Mucosa of descending colon (tissue), 3 donors: ENCODE measurements at regions not wholly inside any gene's neighbourhood (a gene's known extent, or its start where the extent isn't known, plus 50 kb on each side); places are given as distances from the start of the nearest gene placed in this dataset.

ENCODE experiments used
- ATAC-seq: fragments of 200-7000 bp; cut with Tn5 transposase; one replicate; pipeline ENCODE4 v1.9.1; 2020; ENCODE audit warnings: mild to moderate bottlenecking, moderate library complexity
- DNase-seq, 3 donors: peaks; one replicate each; pipeline ENCODE4 v3.0.0-alpha.2; 2020
- H3K36me3 ChIP-seq: fragments of 200-600 bp; one replicate; pipeline ENCODE4 v1.8.0; 2021; ENCODE audit warnings: low read depth, mild to moderate bottlenecking
- H3K4me1 ChIP-seq: fragments of 200-600 bp; one replicate; pipeline ENCODE4 v1.8.0; 2021; ENCODE audit warnings: low read depth, mild to moderate bottlenecking
- H3K4me3 ChIP-seq: fragments of 200-600 bp; one replicate; pipeline ENCODE4 v1.8.0; 2021; ENCODE audit warnings: mild to moderate bottlenecking
- H3K9me3 ChIP-seq: fragments of 200-600 bp; one replicate; pipeline ENCODE4 v1.8.0; 2021; ENCODE audit warnings: mild to moderate bottlenecking
- intact Hi-C, 2 donors: fragments of 100-400 bp; cut with DNase I in 1 of 2; cut with micrococcal nuclease in 1 of 2; formaldehyde crosslinking; loops; one replicate each; pipeline versions ENCODE4 v1.11.0 to v1.11.1; 2022; cut with DNase I, micrococcal nuclease
- TF ChIP-seq, protein P1 (sequence below): fragments of 200-600 bp; IDR thresholded peaks from one replicate; pipeline ENCODE4 v1.8.0; 2022; ENCODE audit warnings: antibody characterized with exemption, mild to moderate bottlenecking
- donor health status: DM: no; HTN: no; CAD: no; lungs with moderate emphysema.
- donor health status: DM: no; HTN: no; CAD: no.
- donor health status: DM: no; HTN: yes; CAD: no.

DNA sequence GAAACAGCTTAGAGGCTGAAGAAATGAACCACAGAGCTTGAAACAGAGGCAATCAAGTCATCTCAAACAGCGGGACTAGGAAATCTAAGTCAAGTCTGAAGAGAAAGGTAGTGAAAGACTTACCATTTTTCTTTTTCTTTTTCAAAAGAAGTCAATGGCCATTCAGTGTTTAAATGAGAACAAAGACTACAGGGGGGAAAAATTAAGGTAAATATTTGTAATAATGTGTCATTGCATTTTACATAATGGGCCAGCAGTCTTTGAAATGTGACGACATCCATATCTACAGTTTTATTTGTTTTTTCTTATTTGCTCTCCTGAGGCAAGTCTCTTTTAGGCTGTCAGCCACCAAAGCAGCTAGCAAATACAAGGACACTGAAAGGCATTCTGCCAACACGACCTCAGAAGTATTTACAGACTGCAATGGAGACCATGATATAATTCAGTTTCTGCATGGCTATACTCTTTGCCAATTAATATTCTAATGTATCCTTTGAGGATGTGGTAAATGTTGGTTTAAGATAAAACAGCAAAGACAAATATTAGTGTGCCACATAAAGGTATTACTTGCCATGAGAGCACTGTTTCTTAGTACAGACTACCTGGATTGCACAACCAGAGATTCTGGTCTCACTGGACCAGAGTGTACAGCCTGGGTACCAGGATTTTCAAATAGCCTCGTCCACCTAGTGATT, 307.0 kb upstream of the THBS1 start:
- no peaks in the 10 kb centered on the region for H3K9me3 ChIP-seq
- no peak overlapping the region for H3K4me3 ChIP-seq
- H3K36me3 ChIP-seq: no peaks in the 10 kb centered on the region
- ATAC-seq: peak; percentile 59
- TF ChIP-seq, protein P1, sequence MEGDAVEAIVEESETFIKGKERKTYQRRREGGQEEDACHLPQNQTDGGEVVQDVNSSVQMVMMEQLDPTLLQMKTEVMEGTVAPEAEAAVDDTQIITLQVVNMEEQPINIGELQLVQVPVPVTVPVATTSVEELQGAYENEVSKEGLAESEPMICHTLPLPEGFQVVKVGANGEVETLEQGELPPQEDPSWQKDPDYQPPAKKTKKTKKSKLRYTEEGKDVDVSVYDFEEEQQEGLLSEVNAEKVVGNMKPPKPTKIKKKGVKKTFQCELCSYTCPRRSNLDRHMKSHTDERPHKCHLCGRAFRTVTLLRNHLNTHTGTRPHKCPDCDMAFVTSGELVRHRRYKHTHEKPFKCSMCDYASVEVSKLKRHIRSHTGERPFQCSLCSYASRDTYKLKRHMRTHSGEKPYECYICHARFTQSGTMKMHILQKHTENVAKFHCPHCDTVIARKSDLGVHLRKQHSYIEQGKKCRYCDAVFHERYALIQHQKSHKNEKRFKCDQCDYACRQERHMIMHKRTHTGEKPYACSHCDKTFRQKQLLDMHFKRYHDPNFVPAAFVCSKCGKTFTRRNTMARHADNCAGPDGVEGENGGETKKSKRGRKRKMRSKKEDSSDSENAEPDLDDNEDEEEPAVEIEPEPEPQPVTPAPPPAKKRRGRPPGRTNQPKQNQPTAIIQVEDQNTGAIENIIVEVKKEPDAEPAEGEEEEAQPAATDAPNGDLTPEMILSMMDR: no peak
- peak in 1 of 3 donors; percentile 41 for DNase-seq
- H3K4me1 ChIP-seq: no peaks in the 10 kb centered on the region
- intact Hi-C loops: no loop called here

DNA sequence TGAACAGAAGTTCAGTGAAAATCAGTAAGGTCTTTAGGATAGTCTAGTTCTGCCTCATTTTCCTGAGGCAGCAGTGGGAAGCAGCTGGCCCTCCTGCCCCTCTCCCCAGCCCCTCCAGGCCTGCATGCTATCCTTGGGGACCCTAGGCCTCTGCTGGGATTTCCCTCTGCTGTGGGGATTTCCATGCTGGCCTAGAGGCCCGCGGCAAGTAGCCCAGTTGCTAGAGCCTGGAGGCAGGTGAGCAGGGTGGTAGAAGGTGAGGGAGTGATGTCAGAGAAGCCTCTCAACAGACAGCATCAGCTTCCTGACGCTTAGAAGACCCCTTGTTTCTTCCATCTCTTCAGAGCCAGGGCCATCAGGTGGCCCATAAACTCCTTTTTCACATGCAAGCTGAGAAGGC, 305.8 kb upstream of the THBS1 start:
- Histone ChIP-seq H3K36me3 (no peaks in the 10 kb centered on the region), H3K4me1 (no peaks in the 10 kb centered on the region), H3K4me3 (no peak overlapping the region), H3K9me3 (no peaks in the 10 kb centered on the region)
- TF ChIP-seq, protein P1: no peak
- DNase-seq (no peak), ATAC-seq (no peak)
- intact Hi-C loops: no loop called here

DNA sequence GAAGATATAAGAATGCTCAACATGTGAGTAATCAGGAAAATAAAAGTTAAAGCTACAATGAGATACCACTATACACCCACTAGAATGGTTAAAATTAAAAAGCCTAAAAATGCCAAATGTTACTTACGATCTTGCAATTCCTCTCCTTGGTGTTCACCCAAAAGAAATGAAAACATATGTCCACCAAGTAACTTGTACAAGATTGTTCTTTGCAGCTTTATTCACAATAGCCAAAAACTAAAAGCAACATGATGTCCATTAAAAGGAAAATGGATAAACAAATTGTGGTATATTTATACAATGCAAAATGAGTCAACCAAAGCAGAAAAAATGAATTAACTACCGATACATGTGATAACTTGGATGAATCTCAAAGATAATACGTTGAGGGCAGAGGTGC, 301.6 kb upstream of the THBS1 start:
- DNase-seq: no peak
- H3K36me3 ChIP-seq: no peaks in the 10 kb centered on the region
- intact Hi-C loops: no loop called here
- no peaks in the 10 kb centered on the region for H3K4me1 ChIP-seq
- no peaks in the 10 kb centered on the region for H3K9me3 ChIP-seq
- no peak overlapping the region for H3K4me3 ChIP-seq
- TF ChIP-seq, protein P1: no peak
- ATAC-seq: no peak

DNA sequence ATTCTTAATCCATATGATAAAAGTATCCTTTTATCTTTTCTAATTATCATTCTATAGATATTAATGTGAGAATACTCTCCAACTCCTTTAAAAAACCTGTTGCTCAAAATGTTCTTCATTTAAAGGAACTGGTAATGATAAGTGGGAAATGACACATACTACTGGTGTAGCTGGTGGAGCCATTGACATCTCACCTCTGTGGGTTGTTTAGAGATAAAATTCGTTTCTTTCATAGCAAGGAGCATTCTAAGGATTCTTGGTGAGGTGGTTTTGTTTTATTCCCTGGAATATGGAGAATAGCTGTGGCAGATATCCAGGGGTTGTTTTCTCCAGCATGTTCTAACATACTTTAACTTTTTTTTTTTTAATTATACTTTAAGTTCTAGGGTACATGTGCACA, 299.8 kb upstream of the THBS1 start:
- intact Hi-C loops: no loop called here
- no peak overlapping the region for H3K4me3 ChIP-seq
- no peak for DNase-seq
- ATAC-seq: no peak
- TF ChIP-seq, protein P1: no peak
- no peaks in the 10 kb centered on the region for H3K4me1 ChIP-seq
- H3K36me3 ChIP-seq: no peaks in the 10 kb centered on the region
- no peaks in the 10 kb centered on the region for H3K9me3 ChIP-seq

DNA sequence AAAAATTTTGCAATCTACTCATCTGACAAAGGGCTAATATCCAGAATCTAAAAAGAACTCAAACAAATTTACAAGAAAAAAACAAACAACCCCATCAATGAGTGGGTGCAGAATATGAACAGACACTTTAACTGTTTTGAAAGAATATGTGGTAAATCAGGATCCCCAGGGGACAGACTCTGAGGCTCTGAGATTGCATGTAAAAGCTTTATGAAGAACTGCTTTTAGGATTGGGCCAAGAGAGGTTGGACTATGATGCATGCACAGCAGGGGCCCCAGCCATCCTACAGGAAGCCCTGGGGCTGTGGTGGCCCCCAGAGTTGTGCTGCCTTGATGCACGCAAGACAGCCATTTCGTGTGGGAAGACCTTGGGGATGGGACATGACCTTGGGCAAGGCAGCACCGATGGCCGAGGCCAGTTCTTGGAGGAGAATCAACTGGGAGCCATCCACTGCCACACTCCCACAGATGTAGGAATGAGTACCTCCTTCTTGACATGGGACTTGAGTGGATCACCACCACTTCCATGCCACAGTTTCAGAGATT, 298.1 kb upstream of the THBS1 start:
- no peaks in the 10 kb centered on the region for H3K36me3 ChIP-seq
- intact Hi-C loops: no loop called here
- no peak for ATAC-seq
- DNase-seq: no peak
- TF ChIP-seq, protein P1: no peak
- H3K4me3 ChIP-seq: no peak overlapping the region
- no peaks in the 10 kb centered on the region for H3K9me3 ChIP-seq
- H3K4me1 ChIP-seq: no peaks in the 10 kb centered on the region

DNA sequence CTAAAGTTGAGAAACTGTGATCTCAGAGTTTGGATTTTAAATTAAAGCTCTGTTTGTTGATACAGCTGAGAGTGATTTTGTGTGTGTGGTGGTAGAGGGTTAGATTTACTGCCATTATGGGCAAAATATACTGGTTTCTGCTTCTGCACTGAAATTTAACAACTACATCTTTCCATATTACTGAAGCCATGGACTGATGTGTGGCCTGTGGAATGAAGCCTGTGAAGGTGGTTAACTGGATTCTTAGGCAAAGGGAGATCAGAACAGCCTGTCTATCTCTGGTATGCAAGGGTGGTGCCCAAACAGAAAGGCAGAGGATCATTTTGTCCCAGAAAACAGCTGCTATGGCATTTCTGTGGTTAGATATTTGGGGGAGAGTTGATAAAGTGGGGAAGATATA, 297.3 kb upstream of the THBS1 start:
- intact Hi-C loops: no loop called here
- ATAC-seq (no peak), DNase-seq (no peak)
- Histone ChIP-seq H3K4me3 (no peak overlapping the region), H3K4me1 (no peaks in the 10 kb centered on the region), H3K36me3 (no peaks in the 10 kb centered on the region), H3K9me3 (no peaks in the 10 kb centered on the region)
- TF ChIP-seq, protein P1: no peak
